GM19239 (cell line): ENCODE measurements at regions not wholly inside any gene's neighbourhood (a gene's known extent, or its start where the extent isn't known, plus 50 kb on each side); places are given as distances from the start of the nearest gene placed in this dataset.
"Not testable (repeated sequence)": the region's sequence is repeated elsewhere in the genome, so short reads cannot be mapped to it uniquely, and the experiment has no call there.

Experiments
- DNase-seq: peaks from one replicate; pipeline ENCODE4 v3.0.0; 2011; ENCODE audit warnings: low spot score; ENCODE audit not compliant: insufficient read length
- FAIRE-seq: peaks from 2 replicates; lab custom pipeline; 2011; peaks lifted over from hg19 to GRCh38; lab: Jason Lieb, UNC

DNA sequence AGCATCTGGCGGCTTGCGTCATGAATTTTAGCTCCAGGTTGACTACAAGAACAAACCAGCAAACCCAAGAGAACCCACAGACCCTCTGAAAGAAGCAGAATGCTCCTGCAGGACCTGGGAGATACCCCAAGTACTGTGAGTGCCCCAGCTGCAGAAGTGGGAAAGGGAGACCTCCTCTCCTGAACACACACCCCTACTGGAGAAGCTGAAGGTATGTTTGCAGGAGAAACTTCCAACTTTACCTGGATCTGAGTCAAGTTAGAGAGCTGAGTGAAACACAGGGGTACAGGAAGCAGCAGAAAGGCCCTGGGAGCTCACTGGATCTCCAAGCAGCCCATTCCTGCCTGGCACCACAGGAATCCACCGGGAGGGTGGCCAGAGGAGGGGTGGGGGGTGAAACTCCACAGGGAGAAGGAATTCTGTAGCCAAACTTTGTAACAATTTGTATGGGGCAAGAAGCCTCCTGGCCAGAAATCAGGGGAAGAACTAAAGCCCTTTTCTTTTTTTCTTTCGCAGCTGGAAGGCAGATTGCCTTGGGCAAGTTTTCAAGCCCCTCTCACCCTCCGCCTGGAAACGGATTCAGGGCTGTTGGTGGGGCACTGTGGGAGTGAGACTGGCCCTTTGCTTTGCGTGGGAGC, 576.2 kb downstream of the BNC2 start:
- DNase-seq = no peak
- FAIRE-seq = no peak

DNA sequence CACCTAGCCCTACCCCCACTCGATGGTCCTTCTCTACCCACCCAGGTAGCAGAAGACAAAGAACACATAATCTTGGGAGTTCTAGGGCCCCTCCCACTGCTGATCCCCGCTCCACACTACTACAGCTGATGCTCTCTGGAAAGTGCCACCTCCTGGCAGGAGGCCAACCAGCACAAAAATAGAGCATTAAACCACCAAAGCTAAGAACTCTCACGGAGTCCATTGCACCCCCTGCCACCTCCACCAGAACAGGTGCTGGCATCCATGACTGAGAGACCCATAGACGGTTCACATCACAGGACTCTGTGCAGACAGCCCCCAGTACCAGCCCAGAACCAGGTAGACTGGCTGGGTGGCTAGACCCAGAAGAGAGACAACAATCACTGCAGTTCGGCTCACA, 575.5 kb downstream of the BNC2 start:
- DNase-seq, FAIRE-seq: not testable (repeated sequence)

DNA sequence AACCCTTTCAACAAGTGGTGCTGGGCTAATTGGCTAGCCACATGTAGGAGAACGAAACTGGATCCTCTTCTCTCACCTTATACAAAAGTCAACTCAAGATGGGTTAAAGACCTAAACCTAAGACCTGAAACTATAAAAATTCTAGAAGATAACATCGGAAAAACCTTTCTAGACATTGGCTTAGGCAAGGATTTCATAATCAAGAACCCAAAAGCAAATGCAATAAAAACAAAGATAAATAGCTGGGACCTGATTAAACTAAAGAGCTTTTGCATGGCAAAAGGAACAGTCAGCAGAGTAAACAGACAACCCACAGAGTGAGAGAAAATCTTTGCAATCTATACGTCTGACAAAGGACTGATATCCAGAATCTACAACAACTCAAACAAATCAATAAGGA, 571.1 kb downstream of the BNC2 start:
- not testable (repeated sequence) for DNase-seq, FAIRE-seq

DNA sequence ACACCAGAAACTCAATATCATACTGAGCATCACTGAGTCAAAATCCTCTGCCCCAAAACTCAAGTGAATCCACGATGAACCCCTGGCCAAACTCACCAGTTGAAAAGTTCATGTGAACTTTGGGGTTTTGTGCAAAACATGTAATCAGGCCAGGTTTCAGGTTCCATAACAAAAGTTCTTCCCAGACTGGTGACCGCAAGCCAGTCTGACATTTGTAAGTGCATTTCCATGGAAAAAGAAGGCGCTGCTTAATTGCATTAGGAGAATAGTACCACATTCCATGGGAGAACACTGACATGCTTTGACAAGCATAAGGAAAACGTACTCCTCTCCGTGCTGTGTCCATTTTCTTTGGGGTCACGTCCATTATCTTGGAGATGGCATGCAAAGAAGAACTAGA, 567.0 kb downstream of the BNC2 start:
- DNase-seq (no peak), FAIRE-seq (no peak)

DNA sequence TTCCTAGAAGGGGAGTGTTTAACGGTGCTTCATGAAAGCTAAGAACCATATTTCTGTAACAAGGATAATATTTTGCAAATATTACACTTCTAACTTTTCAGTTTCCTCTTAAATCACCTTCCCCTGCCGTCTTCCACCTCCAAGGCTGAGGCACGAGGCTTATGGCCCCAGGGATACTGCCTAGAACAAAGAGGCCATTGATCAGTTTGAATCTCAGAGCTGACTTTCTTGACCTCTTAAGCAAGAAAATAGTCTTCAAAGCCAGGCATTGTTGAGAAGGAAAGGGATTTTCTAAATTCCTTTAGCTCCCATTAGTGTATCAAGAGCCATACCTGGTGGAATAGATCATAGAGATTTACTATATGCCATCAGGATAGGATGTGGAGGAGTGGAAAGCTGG, 566.2 kb downstream of the BNC2 start:
- DNase-seq (no peak), FAIRE-seq (no peak)

DNA sequence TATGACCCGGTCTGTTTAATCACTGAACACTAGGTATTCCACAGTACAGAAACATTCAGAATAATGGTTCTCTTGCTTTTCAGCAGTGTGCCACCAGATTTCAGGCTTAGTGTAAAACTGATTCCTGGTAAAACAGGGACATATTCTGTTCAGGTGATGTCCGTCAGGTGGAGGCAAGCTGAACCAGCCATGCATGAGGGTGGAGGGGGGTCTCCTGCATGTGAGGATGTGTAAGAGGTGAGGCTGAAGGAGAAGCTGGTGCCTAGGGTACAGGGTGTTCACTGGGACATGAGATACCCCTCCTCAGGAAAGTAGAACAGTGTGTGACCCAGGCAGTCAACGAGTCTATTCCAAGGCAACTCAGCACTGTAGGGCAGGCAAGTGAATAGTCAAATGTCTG, 563.9 kb downstream of the BNC2 start:
- no peak for DNase-seq
- no peak for FAIRE-seq

DNA sequence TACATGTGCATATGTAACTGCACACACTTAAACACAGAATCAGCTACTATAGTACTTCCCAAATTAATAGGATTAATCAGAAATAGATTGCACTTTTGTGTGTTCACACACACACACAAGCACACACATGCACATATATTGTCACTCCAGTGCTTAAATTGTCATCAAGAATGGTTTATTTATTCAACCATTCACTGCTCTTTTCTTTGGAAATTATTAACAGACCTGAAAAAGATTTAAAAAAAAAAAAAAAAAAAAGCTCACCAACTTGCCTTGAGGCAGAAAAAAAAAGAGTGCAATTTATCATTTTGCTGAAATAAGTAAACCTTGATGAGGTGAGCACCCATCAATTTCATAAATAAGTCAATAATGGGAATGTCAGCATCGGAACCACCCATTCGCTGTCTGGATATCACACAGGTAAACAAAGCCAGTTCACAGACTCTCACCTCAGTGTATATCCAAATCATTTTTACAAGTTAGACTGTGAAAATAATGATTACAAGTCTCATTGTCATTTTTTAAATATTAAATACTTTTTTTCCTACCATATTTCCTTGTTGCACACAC, 562.8 kb downstream of the BNC2 start:
- DNase-seq = no peak
- FAIRE-seq = no peak

DNA sequence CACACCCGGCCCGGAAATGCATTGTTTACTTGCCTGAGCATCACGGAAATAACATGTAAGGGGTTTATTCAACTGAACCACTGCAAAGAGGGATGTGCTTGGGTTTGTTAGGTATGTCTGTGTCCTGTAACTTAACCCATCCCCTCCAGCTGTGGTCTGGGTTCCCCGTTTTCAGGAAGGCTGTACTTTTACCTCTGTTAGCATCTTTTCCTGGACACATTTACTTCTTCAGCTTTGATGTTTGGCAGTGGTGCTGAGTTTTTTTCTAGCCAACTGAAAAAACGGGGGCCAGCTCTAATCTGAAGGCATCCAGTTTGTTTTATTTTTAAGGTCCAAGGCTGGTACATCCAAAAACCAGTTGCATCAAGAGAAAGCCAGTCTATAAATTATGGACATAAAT, 561.8 kb downstream of the BNC2 start:
- FAIRE-seq (no peak), DNase-seq (no peak)

DNA sequence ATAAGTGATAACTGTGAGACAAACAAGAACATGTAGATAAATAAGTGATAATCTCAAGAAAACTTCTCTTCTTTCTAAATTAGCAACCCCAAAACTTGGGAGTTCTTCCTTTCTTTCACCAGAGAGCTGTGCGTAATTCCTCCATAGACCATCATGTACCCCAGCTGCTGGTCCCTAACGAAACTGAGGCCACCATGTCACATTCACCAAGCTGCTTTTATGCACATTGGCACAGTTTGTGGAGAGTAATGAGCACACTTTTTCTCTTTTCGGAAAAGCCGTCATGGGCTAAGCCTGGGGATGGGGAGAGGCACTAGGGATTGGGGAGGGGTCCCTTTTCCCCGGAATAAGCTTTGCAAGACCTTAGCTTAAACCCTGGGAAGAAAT, 561.4 kb downstream of the BNC2 start:
- no peak for FAIRE-seq

DNA sequence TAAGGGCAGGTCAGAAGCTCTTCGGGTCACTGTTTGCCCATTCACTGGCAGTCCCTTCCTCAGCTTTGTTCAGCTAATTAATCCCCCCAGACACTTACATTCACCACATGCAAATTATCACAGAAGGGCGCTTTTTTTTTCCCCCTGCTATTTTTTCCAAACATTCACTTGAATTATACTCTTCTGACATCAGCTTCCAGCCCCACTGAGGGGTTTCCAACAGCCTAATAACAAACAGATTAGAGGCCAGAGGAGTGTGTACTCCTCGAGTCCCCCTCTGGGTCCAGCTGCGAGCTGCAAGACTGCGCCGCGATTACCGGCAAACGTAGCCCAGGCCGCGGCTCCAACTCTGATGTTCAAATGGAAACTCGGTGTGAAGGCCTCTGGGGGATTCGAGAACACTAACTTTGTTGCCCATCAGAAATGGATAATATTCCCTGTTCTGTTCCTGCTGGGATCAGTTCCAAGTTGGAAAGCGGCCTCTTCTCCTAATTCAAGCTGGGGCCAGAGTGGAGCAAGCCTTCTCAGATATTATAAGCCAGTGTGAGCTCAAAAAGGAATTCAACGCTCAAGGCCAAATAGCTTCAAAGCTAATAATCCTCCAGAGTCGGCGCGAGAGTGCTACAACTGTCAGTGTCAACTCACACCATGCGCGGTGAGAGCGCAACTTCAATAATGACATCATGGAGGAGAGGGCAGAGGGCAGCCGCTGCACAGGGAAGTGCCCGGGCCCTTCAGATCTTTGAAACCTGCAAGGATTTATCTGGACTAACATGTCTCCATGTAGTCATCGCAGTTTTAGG, 560.8 kb downstream of the BNC2 start:
- DNase-seq (no peak), FAIRE-seq (no peak)

More for the DNA sequence above, 561.4 kb downstream of the BNC2 start:
- DNase-seq = no peak

DNA sequence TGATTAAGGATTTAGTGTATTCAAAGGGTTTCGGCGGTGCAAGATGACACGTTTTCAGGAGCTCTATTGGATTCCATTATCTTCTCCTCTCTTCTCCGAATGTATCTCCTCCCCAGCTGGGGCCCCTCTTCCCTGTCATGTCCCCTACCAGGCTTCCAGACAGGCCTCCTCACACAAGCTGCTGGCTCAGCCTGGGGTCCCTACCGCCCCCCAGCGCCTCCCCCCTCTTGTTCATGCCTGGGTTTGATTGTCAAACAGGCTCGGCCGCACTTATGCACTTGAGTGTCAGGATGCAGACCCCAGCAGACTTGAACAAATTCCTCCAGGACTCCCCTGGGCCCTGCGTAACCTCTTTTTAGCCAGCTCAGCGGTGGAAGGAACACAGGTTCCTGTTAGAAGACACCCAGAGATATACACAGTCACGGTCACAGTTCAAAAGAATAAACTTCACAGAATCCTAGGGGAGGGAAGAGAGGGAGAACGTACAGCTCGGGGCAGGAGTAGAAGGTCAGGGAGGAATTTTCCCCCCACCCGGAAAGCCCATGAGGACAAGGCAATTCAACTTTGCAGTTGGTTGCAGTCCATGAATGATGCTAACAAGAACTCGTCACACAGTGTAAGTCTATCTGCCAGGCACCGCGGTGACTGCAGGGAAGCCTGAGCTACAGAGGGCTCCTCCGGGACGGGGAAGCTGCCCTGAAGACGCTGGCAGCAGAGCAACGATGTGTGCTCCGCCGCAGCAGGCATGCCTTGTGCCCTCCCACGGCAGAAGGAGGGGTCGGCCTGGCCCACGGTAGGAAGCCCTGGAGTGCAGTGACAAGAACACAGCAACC, 560.0 kb downstream of the BNC2 start:
- FAIRE-seq = no peak

DNA sequence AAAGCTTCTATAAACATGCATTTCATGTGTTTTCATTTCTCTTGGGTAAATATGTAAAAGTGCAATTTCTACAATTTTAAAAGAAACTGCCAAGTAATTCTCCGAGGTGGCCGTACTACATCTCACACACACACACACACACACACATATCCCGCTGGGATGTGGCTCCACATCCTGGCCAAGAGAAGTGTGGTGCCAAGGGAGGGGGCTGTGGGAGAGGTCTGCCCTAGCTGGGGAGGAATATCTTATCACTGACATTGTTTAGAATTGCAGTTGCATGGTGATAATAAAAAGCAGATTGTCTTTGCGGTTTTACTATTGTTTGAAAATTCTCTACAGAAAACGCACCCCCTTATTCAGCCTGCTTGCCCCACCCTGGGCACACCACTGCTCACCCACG, 558.4 kb downstream of the BNC2 start:
- DNase-seq (no peak), FAIRE-seq (no peak)

More for the DNA sequence above, 560.0 kb downstream of the BNC2 start:
- DNase-seq = no peak

DNA sequence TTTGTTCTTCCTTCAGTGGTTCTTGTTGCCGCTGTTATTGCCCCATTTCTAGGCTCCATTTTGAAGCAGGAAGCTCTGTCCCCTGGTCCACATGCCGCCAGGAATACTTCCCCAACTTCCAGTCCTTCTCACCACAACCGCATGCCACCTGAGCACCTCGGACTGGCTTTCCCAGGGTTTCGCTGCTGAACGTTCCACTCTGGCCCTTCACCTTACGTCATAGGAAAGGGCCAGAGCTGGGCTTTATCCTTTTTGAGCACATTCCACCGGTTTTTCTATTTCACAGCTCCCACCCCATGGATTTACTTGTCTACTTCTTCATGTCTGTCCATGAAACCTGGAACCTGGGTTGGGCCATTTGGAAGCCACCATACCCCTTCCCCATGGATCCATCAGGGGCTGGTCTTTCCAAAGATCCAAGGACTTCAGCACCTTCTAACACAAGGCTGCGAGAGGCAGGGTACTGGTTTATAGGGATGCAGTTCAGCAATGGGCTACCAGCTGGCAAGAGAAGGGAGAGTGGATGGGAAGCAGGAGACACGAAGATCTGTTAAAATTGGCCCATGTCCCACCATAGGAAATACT, 557.4 kb downstream of the BNC2 start:
- no peak for FAIRE-seq

DNA sequence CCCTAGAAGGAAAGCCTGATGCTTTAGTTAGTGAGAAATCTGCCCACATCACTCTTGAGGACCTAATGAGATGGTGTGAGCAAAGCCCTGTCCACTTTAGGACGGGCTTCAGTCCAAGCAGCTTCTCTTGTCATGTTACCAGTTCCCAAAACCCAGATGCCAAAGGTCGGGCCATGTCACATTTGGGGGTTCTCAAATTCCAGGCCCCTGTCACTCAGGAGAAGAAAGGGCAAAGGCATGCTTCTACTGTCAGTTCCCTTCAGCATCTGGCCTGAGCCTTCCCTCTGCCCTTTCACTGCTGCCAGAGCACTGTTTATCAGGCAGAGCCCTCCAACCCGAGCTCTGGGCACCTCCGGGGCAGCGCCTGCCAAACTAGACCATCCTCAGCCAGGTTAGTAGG, 556.0 kb downstream of the BNC2 start:
- FAIRE-seq (no peak), DNase-seq (no peak)

More for the DNA sequence above, 557.4 kb downstream of the BNC2 start:
- DNase-seq = no peak

DNA sequence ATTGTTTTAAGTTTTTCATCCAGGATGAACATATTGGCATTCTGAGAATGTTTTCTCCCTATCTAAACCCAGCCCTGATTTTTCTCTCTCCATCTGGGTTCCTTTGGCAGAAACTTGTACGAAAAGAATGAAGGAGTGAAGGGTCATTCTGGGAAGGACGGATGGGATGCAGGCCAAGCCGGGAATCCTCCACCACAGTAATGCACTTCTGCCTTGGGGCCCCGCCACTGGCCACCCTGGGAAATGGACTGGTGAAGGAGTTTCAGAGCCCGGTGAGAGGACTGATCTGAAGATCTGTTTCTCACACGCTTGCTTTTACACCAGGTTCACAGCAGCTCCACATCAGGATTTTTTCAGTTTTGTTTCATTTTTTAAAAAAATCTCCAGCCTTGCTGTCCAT, 554.8 kb downstream of the BNC2 start:
- DNase-seq (no peak), FAIRE-seq (no peak)

DNA sequence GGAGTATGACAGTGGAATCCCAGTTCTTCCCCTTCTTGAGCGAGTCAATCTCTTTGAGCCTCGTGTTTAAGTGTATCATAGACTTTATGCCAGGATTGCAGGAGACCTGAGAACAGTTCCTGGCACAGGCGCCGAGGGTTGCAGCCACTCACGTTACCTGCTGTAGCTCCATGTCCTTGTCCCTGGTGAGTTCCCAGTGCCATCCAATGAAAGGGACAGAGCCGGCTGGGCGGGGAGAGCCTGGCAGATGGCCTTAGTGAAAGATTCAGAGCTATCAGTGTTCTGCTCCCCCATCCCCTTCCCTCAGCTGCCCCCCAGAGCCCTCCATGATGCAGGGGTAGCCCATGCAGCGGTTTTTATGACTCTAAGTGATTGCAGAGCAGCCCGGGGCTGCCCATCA, 554.0 kb downstream of the BNC2 start:
- FAIRE-seq (no peak), DNase-seq (no peak)

DNA sequence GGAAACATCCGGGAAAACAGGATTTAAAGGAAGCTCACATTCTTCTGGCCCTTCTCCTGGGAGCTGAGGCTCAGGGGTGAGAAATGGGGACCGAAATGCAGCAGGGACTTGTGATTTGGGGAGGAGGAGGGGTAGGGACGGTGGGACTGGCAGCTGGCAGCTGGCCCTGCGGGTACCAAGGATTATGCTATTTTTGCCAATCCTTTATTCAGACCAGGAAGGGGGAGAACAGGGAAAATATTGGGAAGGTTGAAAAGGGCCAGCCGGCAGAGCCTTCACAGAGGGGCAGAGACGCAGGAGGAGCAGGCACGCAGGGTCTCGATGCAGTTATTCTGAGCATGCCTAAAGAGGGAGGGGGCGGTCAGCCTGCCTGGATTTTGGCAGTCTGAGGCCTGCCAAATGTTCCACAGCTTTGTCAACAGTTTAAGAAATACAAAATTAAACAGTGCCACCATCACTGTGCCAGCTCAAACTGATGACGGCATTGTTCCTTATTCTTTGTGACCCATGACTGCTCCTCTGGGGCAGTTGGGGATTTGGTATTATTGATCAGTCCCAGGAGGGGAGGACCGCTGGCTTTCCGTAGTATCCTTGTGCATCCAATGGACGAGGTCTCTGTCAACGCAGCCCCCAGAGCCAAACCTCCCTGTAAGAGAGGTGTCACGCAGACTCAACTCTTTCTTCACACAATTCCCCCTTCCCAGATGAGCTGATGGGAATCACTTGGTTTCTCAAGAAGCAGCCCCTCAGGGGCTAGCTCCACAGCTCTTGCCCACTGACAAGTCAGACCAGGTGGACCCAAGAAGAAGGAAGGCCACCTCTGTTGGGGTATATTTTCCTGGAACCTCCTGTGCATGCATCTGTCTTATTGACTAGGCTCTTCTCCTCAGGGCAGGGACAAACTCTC, 553.3 kb downstream of the BNC2 start:
- DNase-seq (no peak), FAIRE-seq (no peak)

DNA sequence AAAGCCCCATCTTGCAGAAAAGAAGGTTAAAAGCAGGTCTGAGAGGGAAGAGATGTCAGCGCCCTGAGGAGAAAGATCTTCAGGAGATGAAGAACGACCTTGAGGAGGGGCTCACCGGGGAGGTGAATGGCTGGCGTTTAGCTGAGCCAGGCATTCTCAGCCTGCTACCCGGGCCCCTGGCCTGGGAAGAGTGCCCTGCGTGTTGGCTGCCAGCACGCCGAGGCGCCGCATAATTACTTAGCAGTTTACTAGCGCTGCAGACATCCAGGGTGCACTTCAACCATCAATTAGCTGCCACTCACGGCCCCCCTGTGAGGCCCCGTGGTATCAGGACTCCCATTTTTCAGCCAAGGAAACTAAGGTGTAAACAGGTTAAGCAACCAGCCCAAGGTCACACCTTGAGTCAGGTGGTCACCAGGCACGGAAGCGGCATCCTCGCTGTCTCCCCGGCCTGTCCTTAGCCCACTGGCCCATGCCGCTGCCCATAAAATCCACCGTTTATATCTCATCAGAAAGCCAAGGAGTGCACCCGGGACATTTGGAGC, 551.9 kb downstream of the BNC2 start:
- FAIRE-seq = no peak
- DNase-seq = no peak

DNA sequence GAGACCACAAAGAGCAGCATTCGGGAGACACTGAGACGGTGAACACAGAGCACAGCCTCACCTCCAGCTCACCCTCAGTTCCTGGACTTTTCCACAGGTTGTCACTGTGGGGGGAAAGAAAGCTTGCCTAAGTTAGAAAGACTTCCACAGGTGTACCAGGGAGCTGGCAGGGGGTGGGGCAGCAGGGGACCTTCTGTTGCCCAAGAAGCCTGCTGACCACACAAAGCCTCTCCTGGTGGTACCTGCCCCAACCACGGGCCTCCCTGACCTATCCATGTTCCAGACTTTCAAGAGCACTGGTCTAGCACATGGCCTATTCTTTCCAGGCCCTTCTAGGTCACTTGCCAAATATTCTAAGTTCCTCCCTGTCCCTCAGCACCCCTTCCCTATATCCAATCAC, 550.8 kb downstream of the BNC2 start:
- DNase-seq (no peak), FAIRE-seq (no peak)
